HG03095 (cell line): ENCODE measurements at regions not wholly inside any gene's neighbourhood (a gene's known extent, or its start where the extent isn't known, plus 50 kb on each side); places are given as distances from the start of the nearest gene placed in this dataset.

Experiments used
- ATAC-seq: cut with Tn5 transposase; IDR thresholded peaks from one replicate; pipeline ENCODE4 v1.9.1; 2021; ENCODE audit warnings: moderate library complexity; ENCODE audit not compliant: unreplicated experiment

DNA sequence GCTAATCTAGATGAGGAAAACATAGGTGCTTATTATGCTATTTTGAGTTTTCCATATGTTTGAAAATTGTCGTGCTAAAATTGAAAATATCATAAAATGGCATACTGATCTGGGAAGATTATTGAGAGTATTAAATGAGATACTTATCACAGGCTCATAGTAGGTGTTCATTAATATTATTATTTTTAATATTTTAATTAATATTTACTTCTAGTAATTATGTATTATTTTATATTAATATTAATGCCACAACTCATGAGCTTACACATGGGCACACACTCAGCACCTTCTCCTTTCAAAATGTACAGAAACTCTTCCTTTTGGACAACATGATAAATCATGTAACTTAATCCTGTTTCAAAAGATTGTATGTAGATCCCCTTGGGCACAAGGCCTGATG is 223.6 kb downstream of the RAB28 start:
- ATAC-seq: no peak

- ATAC-seq: no peak
Observed at GRCh38 chr4:13250263-13250662, 233.9 kb downstream of the RAB28 start.

DNA sequence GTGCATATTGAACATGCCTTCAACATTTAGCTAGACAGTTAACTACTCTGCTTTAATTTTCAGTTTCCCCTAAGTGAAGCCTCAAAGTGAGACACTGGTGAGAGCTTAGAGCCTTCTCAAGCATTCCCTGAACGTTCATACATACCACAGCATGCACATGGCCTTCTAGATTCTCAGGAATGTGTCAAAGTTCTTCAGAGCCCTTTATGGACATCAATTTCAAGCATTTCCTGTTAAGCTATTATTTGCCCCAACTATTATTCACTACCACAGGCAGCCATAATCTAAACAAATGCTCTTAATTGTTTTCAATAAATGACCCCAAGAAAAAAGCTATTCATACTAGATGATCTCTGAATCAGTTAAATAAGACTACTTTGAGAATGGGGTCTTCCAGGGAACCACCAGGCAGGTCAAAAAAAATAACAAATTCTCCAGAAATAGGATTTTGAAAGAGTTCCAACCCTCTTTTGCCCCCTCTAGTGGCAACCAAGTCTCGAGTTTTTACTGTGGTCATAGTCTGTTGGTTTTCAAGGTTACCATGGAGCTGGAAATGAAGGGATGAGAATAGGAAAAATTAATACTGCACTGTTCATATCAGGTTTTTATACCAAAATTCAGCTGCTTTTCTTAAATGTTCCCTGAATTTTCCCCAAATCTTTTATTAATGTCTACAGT is 235.4 kb downstream of the RAB28 start:
- no peak for ATAC-seq

DNA sequence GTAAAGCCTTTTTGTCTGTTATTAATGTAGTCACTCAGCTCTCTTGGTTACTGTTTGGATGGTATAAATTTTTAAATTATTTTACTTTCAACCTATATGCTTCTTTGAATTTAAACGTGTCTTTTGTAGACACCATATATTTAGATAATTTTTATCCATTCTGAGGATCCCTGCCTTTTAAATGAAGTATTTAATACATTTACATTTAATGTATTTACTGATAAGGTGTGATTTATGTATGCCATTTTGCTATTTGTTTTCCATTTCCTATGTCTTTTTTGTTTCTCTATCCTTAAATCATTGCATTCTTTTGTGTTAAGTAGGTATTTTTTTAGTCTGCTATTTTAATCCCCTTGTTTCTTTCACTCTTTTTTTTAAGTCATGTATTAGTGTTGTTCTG is 238.0 kb downstream of the RAB28 start:
- no peak for ATAC-seq

DNA sequence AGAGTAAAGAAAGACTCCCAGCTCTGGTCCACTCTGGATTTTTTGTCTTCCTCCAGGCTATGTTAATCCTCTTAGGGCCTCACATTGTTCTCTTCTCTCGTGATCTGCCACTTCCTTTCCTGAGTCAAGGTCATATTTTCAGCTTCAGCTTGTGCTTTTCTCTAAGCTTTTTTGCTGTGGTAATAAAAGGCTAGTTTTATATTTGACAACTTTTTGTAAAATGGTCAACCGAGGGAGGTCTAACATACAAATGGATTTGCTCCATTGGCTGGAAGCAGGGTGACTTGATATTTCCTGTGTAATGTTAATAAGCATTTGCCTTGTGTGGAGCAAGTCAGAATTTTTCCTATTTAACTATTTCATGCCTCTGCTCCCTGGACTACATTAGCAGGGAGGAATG is 239.7 kb downstream of the RAB28 start:
- ATAC-seq: no peak

GRCh38 chr4:13243152-13243551 is 241.0 kb downstream of the RAB28 start:
- ATAC-seq: no peak

DNA sequence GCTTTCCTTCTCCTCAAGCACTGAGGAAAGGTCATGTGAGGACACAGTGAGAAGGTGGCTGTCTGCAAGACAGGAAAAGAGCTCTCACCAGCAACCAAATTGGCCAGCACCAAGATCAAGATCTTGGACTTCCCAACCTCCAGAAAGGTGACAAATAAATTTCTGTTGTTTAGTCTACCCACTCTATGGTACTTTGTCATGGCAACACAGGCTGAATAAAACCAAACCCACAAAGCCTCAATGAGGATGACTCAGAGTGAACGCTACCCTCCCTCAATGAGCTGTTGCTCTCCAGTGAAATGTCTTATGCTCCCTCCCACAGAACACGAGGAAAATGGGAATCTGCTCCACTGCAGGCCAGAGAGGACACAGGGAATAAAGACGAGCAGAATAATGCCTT is 244.1 kb downstream of the RAB28 start:
- ATAC-seq: no peak

- ATAC-seq: no peak
Observed at GRCh38 chr4:13238936-13239335, 245.2 kb downstream of the RAB28 start.

- ATAC-seq: no peak
Observed at GRCh38 chr4:13236485-13236884, 247.7 kb downstream of the RAB28 start.

DNA sequence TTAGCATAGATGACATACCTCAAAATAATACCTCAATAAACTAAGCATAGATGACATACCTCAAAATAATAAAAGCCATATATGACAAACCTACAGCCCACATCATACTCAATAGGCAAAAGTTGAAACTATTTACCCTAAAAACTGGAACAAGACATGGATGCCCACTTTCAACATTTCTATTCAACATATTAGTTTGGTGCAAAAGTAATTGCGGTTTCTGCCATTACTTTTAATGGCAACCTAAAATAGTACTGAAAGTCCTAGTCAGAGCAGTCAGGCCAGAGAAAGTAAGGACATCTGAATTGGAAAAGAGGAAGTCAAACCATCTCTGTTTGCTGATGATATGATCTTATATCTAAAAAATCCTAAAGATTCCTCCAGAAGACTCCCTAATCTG is 250.4 kb downstream of the RAB28 start:
- no peak for ATAC-seq

GRCh38 chr4:13219971-13220370 is 264.2 kb downstream of the RAB28 start:
- ATAC-seq: no peak

GRCh38 chr4:13218326-13218958 is 265.7 kb downstream of the RAB28 start:
- no peak for ATAC-seq

DNA sequence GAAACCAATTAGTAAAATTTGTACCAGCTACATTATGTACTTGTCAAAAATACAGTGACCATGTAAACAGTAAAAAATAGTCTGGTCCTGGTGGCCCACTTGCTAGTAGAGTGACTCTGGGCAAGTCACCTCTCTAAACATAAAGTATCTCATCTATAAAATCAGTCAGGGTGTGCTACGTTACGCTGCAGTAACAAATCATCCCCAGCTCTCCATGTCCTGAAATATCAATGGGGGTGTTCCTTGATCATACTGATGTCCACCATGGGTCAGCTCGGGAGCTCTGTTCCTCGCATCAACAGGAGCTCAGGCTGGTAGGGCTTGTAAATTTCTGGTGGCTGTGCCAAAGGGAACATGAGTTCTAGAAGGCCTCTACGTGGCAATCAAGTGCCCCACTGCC is 268.6 kb downstream of the RAB28 start:
- ATAC-seq: no peak

DNA sequence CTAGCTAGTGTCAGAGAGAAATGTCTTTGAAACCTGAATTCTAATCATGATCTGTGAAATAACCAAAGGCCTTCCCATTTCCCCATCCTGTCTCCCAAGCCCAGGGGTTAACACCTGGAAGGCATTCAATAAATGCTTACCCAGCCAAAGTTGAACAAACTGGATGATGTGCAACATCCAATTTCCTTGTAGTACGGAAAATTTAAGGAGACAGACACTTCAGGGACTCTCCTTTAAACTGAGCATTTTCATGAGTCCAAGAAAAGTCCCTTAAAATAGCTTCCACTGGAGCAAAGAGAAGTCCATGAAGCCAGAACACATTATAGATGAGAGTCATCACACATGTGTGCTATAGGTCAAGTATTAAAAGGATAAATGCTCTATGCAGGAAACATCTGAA is 271.2 kb downstream of the RAB28 start:
- no peak for ATAC-seq

DNA sequence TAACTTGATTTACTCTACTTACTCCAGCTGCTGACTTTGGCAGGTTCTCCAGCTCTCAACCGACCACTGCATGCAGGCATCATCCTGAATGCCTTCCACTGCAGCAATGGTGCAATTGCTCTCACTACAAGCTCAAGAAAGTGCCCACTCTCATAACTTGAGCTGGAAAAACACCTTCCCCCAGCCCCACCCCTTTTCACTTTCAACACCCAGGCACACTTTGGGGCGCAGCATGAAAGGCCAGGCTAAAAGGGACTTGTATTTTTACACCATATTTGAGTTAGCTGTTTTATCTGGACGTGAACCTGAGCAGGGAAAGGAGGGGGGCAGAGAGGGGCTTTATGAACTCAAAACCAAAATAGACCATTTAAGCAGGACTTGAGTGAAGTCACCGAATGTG is 274.5 kb downstream of the RAB28 start:
- no peak for ATAC-seq

- no peak for ATAC-seq
Observed at GRCh38 chr4:13208558-13209193, 275.5 kb downstream of the RAB28 start.

DNA sequence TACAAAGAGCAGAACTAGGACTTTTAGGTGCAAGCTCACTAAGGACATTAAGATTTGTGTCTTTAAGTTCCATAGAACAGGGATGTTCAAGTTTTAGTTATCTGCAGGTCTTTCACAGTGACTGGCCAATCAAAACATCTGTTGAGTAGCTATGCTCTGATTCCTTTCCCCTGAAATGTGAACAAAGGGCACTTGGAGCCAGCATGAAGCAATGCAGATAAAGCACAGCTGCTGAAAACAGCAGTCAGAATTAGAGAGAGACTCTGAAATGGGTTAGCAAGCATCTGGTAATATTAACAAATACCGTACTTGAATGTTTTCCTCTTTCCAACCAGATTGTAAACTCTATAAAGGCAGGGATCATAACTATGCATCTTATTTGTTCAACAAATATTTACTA is 276.9 kb downstream of the RAB28 start:
- no peak for ATAC-seq

DNA sequence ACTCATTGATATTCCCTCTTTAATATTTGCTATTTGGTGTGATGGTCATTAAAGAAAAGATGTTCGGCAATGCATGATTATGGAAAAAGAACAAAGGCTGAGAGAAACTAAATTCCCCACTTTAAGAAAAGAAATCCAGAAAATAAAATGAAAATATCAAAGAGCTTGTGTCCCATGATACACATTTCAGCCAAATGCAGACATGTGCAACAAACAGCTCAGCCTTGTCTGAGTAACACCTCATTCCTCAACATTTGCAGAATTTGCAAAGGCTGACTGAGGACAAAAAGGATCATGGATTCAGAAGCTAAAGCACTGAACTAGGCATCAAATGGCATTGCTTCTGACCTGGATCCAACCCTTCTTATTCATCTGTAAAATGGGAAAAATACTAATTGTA is 281.0 kb downstream of the RAB28 start:
- no peak for ATAC-seq

- ATAC-seq: no peak
Observed at GRCh38 chr4:13202701-13203100, 281.4 kb downstream of the RAB28 start.

GRCh38 chr4:13201241-13201640 is 282.9 kb downstream of the RAB28 start:
- ATAC-seq: no peak

GRCh38 chr4:13196721-13197120 is 287.4 kb downstream of the RAB28 start:
- no peak for ATAC-seq

GRCh38 chr4:13193662-13194061 is 290.5 kb downstream of the RAB28 start:
- ATAC-seq: no peak
